GM18858 (cell line): ENCODE measurements at regions not wholly inside any gene's neighbourhood (a gene's known extent, or its start where the extent isn't known, plus 50 kb on each side); places are given as distances from the start of the nearest gene placed in this dataset.

ENCODE experiments used
- ATAC-seq: cut with Tn5 transposase; IDR thresholded peaks from one replicate; pipeline ENCODE4 v1.9.1; 2021; ENCODE audit not compliant: unreplicated experiment

DNA sequence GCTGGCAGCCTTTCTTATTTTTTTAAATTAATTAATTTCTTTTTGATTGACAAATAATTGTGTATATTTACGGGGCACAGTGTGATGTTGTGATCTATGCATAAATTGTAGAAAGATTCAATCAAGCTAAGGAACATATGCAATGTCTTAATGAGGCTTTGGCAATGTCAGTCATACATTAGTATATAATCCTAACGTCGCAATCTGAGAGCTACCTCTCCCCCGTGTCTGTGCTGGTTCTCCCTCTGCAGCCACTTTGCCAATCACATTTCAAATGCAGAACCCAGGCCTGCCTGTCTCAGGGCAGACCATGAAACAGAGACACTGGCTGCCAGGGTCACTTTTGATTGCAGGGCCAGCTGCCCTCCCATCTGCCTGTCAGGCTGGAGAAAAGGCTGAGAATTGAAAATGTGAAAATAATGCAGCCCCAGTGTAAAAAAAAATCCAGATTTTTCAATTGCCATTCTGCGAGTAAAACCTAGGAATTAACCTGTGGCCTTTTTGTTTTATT, 56.3 kb downstream of the SLC24A2 start:
- no peak for ATAC-seq

DNA sequence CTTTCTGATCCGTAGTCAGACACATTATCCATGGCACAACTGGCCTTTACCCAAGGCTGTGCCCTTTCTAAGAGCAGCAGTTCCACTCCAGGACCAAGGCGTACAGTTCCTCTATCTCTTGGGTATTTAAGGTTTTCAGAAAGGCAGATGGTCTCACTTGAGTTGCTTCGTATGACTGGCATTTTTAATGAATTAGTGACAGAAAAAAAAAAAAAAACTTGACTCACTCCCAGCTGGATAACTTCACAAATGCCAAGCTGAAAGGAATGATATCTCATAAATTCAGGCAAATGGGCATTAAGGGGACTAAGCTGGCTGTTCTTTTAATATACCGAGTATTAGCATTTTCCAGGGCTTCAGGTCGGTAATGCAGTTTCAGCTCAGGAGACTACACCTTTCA, 60.7 kb downstream of the SLC24A2 start:
- no peak for ATAC-seq

DNA sequence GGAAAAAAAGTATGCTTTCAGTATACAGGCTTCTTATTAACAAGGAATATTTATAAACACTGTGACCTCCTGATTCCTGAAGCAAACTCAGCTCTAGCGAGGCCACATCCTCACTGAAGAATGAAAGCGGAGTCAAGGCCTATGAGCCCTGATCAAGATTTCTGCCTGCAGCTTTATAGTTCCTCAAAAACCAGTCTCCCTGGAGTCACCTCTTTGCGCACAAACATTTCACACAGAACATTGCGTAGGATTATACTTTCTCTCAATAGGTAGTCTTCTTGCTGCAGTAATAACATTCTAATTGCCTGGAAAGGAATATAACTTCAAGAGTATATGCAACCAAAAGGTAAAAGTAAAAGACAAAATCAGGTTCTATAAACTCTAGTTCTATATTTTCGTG, 62.9 kb downstream of the SLC24A2 start:
- no peak for ATAC-seq

DNA sequence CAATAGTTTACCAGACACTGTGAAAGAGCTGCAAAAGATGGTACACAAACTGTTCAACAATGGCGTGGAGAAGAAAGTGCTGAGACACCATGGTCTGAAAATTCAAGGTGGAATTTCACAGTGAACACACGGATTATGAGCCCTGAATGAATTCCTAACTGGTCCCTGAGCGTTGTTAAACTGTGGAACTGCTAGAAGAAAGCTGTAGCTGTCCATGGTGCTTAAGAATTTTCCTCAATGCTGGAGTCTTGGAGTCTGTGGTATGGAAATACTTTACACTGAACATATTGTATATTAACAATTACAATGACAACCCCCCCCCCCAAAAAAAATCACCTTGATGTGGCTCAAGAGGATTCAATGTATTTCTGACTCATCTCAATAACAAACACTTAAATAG, 68.5 kb downstream of the SLC24A2 start:
- no peak for ATAC-seq

DNA sequence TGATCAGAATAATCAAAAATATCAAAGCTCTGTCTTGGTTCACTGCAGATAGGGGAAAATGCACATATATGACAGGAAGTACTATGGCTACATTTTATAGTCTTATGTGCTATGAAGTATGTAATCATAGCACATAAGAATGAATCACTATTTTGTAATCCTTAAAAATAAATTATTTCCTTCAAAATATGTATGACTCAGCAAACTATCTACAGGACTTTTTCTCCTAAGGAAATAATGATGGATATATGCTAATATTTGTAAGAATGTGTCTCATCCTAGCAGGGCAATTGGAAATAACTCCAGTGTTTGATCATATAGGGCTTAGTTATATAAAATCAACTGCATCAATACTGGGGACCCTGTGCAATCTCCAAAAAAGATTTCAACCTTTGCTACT, 85.1 kb downstream of the SLC24A2 start:
- ATAC-seq, result no peak

- no peak for ATAC-seq
Observed at GRCh38 chr9:19701991-19702390, 86.8 kb downstream of the SLC24A2 start.

DNA sequence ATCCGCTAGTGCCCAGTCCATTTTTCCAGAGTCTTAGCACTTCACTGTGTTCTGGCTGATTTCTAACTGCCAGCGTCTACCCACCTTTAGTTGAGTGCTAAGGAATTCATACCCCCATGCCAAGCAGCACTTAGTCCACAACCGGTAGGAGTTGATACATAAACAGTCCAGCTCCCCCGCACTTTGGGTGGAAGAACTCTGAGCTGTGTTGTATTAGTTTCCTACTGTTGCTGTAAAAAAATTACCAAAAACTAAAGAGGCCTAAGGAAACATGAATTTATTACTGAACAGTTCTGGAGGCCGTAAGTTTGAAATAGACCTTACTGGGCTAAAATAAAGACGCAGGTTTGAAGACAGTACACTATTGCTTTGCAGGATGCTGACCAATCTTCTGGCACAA, 87.6 kb downstream of the SLC24A2 start:
- ATAC-seq, result no peak

DNA sequence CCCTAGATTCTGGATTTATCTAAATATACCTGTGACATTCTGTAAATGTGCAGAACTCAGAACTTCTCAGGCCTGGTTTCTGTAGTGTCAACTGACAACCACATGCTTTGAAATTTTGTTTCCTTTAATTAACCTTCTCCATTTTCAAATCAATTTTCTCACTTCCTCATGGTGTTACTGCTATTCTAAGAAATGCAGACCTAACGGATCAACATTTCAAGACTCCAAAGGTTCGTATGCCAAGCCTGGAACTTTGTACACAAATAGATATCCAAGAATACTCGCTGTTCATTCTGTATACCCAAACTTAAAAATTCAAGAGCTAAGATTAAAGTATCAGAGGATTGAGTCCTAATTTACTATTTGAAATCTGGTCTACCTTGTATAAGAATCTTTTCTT, 88.1 kb downstream of the SLC24A2 start:
- ATAC-seq, result no peak

- no peak for ATAC-seq
Observed at GRCh38 chr9:19699756-19700155, 89.1 kb downstream of the SLC24A2 start.

- no peak for ATAC-seq
Observed at GRCh38 chr9:19698960-19699359, 89.9 kb downstream of the SLC24A2 start.

GRCh38 chr9:19694601-19695000, 94.2 kb downstream of the SLC24A2 start:
- ATAC-seq, result no peak

GRCh38 chr9:19690128-19690527, 98.7 kb downstream of the SLC24A2 start:
- no peak for ATAC-seq

- no peak for ATAC-seq
Observed at GRCh38 chr9:19689328-19690101, 99.3 kb downstream of the SLC24A2 start.

DNA sequence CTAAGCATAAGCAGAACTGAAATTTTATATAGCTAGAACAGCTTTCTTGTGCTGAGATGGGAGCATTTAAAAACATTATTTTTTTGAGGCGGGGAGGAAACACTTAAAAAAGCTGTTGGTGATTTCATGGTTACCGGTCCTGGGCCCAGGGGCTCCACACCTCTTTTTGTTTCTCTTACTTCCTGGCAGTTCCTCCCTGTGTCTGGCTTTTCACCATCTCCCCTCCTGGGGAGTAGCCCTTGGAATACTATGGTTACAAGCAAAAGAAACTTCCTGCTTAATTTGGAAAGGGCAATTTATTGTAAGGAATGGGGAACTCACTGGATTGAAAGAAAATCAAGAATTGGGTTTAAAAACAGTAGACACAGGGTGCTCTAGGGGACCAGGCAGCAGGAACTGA, 105.1 kb downstream of the SLC24A2 start:
- no peak for ATAC-seq

GRCh38 chr9:19682397-19682796, 106.4 kb downstream of the SLC24A2 start:
- ATAC-seq, result no peak

- ATAC-seq, result no peak
Observed at GRCh38 chr9:19681846-19682245, 107.0 kb downstream of the SLC24A2 start.

DNA sequence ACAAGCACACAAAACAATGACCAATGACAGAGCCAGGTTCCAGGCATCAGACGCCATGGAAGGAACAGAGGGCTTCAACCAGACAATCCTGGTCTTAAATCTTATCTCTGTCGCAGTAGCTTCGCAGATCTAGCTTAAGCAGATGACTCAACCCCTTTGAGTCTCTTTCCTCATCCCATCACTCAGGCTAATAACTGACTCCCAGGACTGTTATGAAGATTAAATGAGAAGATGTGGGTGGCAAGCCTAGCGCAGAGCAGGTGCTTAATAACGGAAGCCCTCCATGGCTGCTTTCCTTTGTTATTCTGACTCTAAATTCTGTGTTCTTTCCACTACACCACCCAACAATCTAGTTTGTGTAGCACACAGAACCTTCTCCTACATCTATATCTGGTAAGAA, 110.9 kb downstream of the SLC24A2 start:
- ATAC-seq, result no peak

- no peak for ATAC-seq
Observed at GRCh38 chr9:19675492-19675891, 113.3 kb downstream of the SLC24A2 start.

DNA sequence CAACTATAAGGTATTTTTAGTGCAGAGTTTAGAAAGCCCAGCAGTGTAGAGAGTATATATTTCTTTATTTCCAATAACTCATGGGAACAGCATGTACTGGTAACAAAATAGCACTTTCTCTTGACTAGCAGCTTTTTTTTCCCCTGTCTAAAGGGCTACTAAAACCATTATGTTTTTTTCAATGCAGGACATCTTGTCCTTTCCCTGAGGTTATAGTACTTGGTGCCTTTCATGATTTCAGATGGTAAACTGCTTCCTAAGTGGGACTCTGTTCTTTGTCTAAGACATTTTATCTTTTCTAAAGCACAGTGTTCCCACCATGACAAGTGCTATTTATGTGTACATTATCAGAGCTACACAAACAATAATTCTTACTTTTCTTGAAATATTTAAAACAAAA, 122.3 kb downstream of the SLC24A2 start:
- no peak for ATAC-seq

DNA sequence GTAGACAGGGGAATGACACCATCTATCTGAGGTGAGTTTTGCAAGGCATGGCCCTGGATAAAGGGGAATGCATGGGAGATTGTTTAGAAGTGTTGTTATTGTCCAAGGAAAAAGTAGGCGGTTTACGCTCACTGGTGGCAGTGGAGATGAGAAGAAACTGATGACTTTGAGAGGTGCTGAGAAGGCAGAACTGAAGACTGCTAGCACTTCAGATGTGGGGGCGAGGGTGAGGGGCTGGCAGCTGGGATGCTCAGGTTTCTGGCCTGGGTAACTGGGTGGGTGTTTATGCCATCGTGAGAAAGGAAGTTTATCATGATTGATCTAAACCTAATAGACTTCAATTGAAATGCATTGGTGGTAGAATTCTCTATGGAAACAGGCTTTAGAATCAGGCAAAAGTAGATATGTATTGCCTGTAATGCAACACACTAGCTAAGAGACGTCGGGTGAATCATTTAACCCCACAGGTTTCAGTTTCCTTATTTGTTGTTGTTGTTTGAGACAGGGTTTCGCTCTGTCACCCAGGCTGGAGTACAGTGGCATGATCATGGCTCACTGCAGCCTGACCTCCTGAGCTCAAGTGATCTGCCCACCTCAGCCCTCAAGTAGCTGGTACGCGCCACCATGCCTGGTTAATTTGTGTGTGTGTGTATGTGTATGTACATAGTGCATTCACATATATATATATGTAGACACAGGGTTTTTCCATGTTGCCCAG, 123.5 kb downstream of the SLC24A2 start:
- ATAC-seq, result peak; percentile 100

- no peak for ATAC-seq
Observed at GRCh38 chr9:19663570-19663969, 125.3 kb downstream of the SLC24A2 start.

DNA sequence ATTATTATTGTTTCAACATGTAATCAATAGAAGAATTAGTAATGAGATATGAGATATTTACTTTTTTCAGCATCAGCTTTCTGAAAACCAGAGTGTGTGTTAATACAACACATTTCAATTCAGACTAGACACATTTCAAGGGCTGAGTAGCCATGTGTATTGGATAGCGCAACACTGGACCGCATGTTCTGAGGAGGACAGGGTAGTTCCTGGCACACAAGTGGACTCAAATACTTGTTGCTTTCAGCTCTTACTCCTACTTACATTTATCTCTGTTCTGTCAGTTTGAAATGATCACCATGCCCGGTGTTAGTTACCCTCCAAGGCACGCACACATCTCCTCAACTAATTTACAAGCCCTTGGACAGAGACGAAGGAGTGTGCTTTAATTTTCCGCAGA, 126.6 kb downstream of the SLC24A2 start:
- ATAC-seq, result no peak
